ENCODE measurements at regions not wholly inside any gene's neighbourhood (a gene's known extent, or its start where the extent isn't known, plus 50 kb on each side); places are given as distances from the start of the nearest gene placed in this dataset.

DNA sequence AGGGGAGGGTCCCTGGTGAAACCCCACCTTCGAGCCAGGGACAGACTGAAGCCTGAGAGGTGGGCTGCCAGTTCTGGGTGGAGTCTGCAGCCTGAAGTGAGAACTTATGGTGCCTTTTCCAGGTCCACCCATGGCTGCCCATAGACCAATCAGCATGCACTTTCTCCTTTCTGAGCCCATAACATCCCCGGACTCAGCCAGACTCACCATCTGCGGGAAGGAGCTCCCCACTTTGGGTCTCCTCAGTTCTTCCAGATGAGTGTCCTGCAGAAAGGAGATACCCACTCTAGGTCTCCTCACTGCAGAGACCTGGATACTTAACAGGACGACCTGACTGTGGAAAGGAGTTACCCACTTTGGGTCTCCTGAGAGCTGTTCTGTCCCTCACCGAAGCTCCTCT, 1673.4 kb upstream of the TMEFF2 start:
- TF ChIP-seq CTCF (IDR thresholded peaks at IDR 0.05) = no peak
- TF ChIP-seq POLR2A (IDR thresholded peaks at IDR 0.05) = no peak

Data from lower leg skin (tissue), 3 donors.